HEK293T (cell line): ENCODE measurements at regions not wholly inside any gene's neighbourhood (a gene's known extent, or its start where the extent isn't known, plus 50 kb on each side); places are given as distances from the start of the nearest gene placed in this dataset.

Experiments used
- CTCF ChIA-PET: fragments of 350-600 bp; formaldehyde crosslinking; extraction: SDS; loops from one replicate; lab custom pipeline; 2021; ENCODE audit warnings: antibody characterized with exemption, inconsistent platforms; lab: Yijun Ruan, JAX
- POLR2A ChIA-PET: fragments of 350-600 bp; formaldehyde crosslinking; extraction: SDS; loops from one replicate; lab custom pipeline; 2020; ENCODE audit warnings: antibody characterized with exemption, inconsistent platforms; lab: Yijun Ruan, JAX
- DNase-seq: peaks from one replicate; pipeline ENCODE4 v3.0.0; 2012; ENCODE audit warnings: mixed read lengths; ENCODE audit errors: extremely low spot score
- ARNT ChIP-seq: fragments of 450-650 bp; IDR thresholded peaks from 2 replicates; pipeline ENCODE4 v1.6.1; 2017; ENCODE audit warnings: mild to moderate bottlenecking
- BHLHE40 ChIP-seq: fragments of 450-650 bp; IDR thresholded peaks from 2 replicates; pipeline ENCODE4 v1.6.1; 2016; ENCODE audit warnings: mild to moderate bottlenecking, moderate library complexity, borderline replicate concordance
- CTBP1 ChIP-seq: fragments of 450-650 bp; IDR thresholded peaks from 2 replicates; pipeline ENCODE4 v1.6.1; 2016; ENCODE audit warnings: borderline replicate concordance
- ELF4 ChIP-seq: fragments of 450-650 bp; IDR thresholded peaks from 2 replicates; pipeline ENCODE4 v1.6.1; 2017; ENCODE audit warnings: antibody characterized with exemption
- FOXA1 ChIP-seq: fragments of 450-650 bp; IDR thresholded peaks from 2 replicates; pipeline ENCODE4 v1.6.1; 2016; ENCODE audit warnings: mild to moderate bottlenecking
- FOXK2 ChIP-seq: fragments of 450-650 bp; IDR thresholded peaks from 2 replicates; pipeline ENCODE4 v1.6.1; 2016; ENCODE audit warnings: mild to moderate bottlenecking
- FOXM1 ChIP-seq: fragments of 450-650 bp; IDR thresholded peaks from 2 replicates; pipeline ENCODE4 v1.6.1; 2017; ENCODE audit warnings: mild to moderate bottlenecking, borderline replicate concordance
- HDGF ChIP-seq: fragments of 450-650 bp; IDR thresholded peaks from 2 replicates; pipeline ENCODE4 v1.6.1; 2017; ENCODE audit warnings: antibody characterized with exemption, borderline replicate concordance
- L3MBTL2 ChIP-seq: fragments of 450-650 bp; conservative IDR thresholded peaks from 2 replicates; pipeline ENCODE4 v1.6.1; 2016; ENCODE audit warnings: mild to moderate bottlenecking
- LEF1 ChIP-seq: fragments of 450-650 bp; IDR thresholded peaks from 2 replicates; pipeline ENCODE4 v1.6.1; 2017; ENCODE audit warnings: mild to moderate bottlenecking, borderline replicate concordance
- NFRKB ChIP-seq: fragments of 450-650 bp; IDR thresholded peaks from 2 replicates; pipeline ENCODE4 v1.6.1; 2016; ENCODE audit warnings: mild to moderate bottlenecking, moderate library complexity
- PKNOX1 ChIP-seq: fragments of 450-650 bp; IDR thresholded peaks from 2 replicates; pipeline ENCODE4 v1.6.1; 2016
- SP1 ChIP-seq: fragments of 450-650 bp; IDR thresholded peaks from 2 replicates; pipeline ENCODE4 v1.6.1; 2017
- SUZ12 ChIP-seq: fragments of 450-650 bp; IDR thresholded peaks from 2 replicates; pipeline ENCODE4 v1.6.1; 2016; ENCODE audit warnings: mild to moderate bottlenecking
- TARDBP ChIP-seq: fragments of 450-650 bp; IDR thresholded peaks from 2 replicates; pipeline ENCODE4 v1.6.1; 2016
- ZNF384 ChIP-seq: fragments of 450-650 bp; IDR thresholded peaks from 2 replicates; pipeline ENCODE4 v1.6.1; 2016

GRCh38 chrX:39519566-39520301, 578.0 kb downstream of the BCOR start:
- POLR2A ChIA-PET, result no interaction called here
- no peak for DNase-seq
- CTCF ChIA-PET, result no interaction called here
- TF ChIP-seq FOXM1, result no peak

- no peak for TF ChIP-seq BHLHE40
- TF ChIP-seq FOXA1, result no peak
- TF ChIP-seq TARDBP, result no peak
- no peak for TF ChIP-seq HDGF
- no peak for TF ChIP-seq NFRKB
- no peak for TF ChIP-seq SP1
- TF ChIP-seq ELF4, result no peak
- no peak for TF ChIP-seq ARNT
- no peak for TF ChIP-seq FOXM1
- no peak for TF ChIP-seq SUZ12
- TF ChIP-seq FOXK2, result no peak
- DNase-seq, result no peak
- POLR2A ChIA-PET, result no interaction called here
- CTCF ChIA-PET, result no interaction called here
These were observed 572.0 kb downstream of the BCOR start for GRCh38 chrX:39525758-39526157.

- CTCF ChIA-PET, result interaction anchor here (0.7 kb wide), 1 partner anchor 193 kb away, joined by 3 read pairs; no protein-coding TSS in a partner anchor
- no peak for DNase-seq
- TF ChIP-seq ELF4, result no peak
- no peak for TF ChIP-seq ARNT
- no peak for TF ChIP-seq LEF1
- no peak for TF ChIP-seq PKNOX1
- TF ChIP-seq L3MBTL2, result no peak
- TF ChIP-seq ZNF384, result no peak
- no peak for TF ChIP-seq BHLHE40
- no peak for TF ChIP-seq SP1
- TF ChIP-seq CTBP1, result no peak
- no peak for TF ChIP-seq FOXK2
- no peak for TF ChIP-seq NFRKB
- TF ChIP-seq HDGF, result no peak
- no peak for TF ChIP-seq FOXM1
- no peak for TF ChIP-seq SUZ12
- no peak for TF ChIP-seq TARDBP
- no peak for TF ChIP-seq FOXA1
- POLR2A ChIA-PET, result no interaction called here
These were observed 570.7 kb downstream of the BCOR start for GRCh38 chrX:39527025-39527424.

- TF ChIP-seq ELF4 (no peak), TARDBP (no peak), BHLHE40 (no peak), HDGF (no peak), FOXM1 (no peak), L3MBTL2 (no peak), LEF1 (no peak), SP1 (no peak), FOXA1 (no peak), ARNT (no peak), NFRKB (no peak), CTBP1 (no peak)
- DNase-seq, result no peak
- POLR2A ChIA-PET, result no interaction called here
- CTCF ChIA-PET, result no interaction called here
These were observed 569.4 kb downstream of the BCOR start for GRCh38 chrX:39528161-39528916.

- ChIA-PET CTCF (no interaction called here), POLR2A (no interaction called here)
- TF ChIP-seq HDGF, result no peak
- TF ChIP-seq PKNOX1, result no peak
- TF ChIP-seq SUZ12, result no peak
- no peak for TF ChIP-seq ARNT
- TF ChIP-seq LEF1, result no peak
- no peak for DNase-seq
These were observed 565.0 kb downstream of the BCOR start for GRCh38 chrX:39532761-39533160.

- TF ChIP-seq FOXA1 (no peak), L3MBTL2 (no peak), SP1 (no peak), FOXM1 (no peak), CTBP1 (no peak), ZNF384 (no peak), HDGF (no peak), ARNT (no peak), LEF1 (no peak), NFRKB (no peak), TARDBP (no peak), BHLHE40 (no peak), PKNOX1 (no peak), ELF4 (no peak)
- CTCF ChIA-PET, result no interaction called here
- POLR2A ChIA-PET, result no interaction called here
- DNase-seq, result no peak
These were observed 562.8 kb downstream of the BCOR start for GRCh38 chrX:39534949-39535348.
